NCI-H1105 treated with DMSO at 0.1 percent for 48 hours (cell line): ENCODE measurements at regions not wholly inside any gene's neighbourhood (a gene's known extent, or its start where the extent isn't known, plus 50 kb on each side); places are given as distances from the start of the nearest gene placed in this dataset.
"Not testable (repeated sequence)": the region's sequence is repeated elsewhere in the genome, so short reads cannot be mapped to it uniquely, and the experiment has no call there.

Experiments
- DNase-seq: peaks from one replicate; lab custom pipeline; 2025; lab: John Stamatoyannopoulos, UW

DNA sequence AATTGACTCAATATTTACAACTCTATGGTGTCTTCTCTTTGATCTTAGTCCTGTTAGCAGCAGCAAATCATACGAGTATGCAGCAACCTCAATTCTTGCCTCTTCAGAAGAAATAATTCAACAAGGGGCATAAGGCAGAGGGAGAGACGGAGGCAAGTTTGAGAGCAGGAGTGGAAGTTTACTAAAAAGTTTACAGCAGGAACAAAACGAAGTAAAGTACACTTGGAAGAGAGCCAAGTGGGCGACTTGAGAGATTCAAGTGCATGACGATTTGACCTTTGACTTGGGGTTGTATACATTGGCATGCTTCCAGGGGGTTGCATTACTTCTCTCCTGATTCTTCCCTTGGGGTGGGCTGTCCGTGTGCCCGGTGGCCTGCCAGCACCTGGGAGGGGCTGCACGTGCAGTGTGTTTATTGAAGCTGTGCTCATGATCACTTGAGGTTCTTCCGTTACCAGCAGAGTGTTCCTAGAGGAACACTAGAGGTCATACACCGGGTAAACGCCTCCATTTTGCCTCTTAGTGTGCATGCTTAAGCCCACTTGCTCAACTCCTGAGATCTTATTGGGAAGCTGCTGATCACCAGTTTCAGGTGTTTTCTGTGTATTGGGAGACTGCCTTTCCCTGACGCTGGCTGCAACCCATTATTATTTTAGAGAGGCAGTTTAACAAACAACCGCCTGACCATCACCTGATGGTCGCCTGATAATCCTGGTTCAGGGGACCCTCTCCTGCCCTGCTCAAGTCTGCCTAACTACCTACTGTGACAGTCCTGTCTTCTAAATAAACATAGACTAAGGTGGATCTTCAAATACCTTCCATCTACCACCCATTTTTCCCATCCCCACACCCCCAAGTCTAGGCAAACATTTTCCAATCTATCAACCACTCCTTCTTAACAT, 172.4 kb upstream of the MYLIP start:
- peak; percentile 18 for DNase-seq

DNA sequence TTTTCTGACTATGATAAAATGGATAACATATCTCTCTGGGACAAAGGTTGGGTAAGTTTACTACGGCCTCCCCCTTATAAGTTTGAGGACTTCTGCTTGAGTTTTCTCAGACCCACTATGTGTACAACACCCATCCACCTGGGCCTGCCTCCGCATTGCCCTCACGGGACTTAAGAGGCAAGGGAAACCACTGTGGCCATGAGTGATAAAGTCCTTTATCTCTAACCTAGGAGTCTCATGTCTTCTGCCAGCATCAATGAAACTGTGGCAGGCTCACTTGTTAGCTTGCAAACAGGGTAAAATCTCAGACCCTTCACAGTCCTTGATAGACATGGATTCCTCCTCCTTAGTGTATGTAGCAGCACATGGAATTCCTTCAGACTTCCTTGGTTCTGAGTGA, 173.4 kb upstream of the MYLIP start:
- DNase-seq, result no peak

- DNase-seq, result no peak
Observed at GRCh38 chr6:15953152-15953880, 175.6 kb upstream of the MYLIP start.

GRCh38 chr6:15952231-15953151, 176.4 kb upstream of the MYLIP start:
- DNase-seq, result no peak

DNA sequence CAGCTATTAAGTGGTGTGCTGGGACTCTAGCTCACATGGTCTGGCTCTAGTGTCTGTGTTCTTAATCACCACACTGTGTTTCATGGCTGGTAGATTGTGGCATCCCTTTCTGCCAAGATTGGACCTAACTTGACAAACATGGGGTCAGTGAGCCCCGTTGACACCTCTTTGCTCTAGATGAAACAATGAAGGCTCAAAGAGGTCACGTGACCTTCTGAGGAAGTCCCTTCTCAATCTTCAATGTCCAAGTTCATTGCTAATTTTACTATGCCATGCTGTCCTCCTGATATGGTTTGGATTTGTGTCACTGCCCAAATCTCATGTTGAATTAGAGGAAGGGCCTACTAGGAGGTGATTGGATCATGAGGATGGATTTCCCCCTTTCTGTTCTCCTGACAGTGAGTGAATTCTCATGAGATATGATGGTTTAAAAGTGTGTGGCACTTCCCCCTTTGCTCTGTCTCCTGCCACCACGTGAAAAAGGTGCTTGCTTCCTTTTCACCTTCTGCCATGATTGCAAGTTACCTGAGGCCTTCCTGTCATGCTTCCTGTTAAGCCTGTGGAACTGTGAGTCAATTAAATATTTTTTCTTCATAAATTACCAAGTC, 177.8 kb upstream of the MYLIP start:
- DNase-seq, result no peak

DNA sequence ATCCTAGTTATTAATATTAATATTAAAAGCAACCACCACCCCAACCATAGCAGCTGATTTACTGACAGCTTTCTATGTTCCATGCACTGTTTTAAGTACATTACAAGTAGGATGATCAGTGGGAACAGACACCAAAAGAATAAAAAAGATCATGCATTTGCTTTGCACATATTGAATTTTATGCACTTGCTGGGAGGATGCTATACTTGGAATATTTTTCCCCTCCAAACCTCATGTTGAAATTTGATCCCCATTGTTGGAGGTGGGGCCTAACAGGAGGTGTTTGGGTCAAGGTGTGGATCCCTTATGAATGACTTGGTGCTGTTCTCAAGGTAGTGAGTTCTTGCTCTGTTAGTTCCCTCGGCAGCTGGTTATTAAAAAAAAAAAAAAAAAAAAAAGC, 178.9 kb upstream of the MYLIP start:
- no peak for DNase-seq

- DNase-seq, result peak; percentile 97
Observed at GRCh38 chr6:15948930-15949900, 179.7 kb upstream of the MYLIP start.

DNA sequence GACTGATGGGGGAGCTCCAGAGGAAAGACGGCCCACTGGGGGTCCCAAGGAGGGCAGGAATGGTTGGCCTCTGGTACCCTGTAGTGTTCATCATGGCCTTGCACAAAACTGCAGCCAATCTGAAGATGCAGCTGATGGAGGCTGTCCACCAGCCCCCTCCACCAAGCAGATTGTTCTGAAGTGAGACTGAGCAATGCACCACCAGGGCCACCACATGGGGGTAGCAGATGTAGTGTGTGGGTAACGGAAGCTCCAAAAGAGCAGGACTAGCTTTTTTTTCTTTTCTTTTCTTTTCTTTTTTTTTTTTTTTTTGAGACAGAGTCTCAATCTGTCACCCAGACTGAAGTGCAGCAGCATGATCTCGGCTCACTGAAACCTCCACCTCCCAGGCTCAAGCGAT, 181.0 kb upstream of the MYLIP start:
- no peak for DNase-seq

DNA sequence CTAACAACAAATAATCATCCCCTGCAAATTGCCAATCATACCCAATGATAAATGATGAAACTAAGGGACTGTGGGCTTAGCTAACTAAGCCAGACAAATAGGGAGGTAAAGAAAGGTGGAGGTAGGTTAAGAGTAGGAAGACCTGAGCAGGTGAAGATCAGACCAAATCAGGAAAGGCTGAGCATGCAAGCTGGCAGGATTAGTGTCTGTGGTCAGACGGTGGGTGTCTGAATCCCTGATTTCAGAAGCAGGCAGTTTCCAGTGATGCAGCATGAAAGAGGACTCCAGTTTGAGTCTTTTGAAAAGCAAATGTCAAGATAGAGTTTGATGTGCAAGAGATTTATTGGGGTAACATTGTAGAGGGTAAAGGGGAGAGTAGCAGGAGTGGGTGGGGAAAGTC, 181.4 kb upstream of the MYLIP start:
- DNase-seq, result no peak

DNA sequence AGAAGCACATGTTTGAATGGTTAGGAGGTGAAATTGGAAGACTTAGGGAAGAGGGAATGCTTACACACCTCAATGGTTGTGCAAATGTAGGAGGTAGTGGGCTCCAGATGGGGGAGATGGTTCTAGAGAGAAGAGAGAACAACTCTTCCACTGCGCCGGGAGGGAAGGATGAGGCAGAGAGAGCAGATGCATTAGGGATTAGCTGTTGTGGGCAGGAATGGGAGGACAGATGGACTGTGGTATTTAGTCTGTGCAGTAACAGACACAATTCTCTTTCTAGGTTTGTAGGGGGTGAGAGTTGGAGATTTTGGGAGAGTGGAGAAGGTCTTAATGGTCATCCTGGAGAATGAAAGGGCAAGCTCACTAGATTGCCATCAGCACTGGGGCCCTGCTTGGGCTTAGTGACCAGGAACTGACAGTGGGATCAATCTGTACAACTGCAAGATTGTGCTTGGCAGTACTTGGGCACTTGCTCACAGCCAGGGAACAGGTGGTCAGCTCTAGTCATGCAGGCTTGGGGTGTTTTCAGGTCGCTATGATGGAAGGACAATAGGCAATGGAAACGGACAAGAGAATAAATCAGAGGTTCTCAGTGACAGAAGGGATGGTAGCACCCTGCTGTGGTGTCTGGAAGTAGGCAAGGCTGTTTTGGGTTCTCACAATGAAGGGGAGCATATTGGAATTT, 182.0 kb upstream of the MYLIP start:
- DNase-seq, result no peak

GRCh38 chr6:15945593-15946159, 183.2 kb upstream of the MYLIP start:
- DNase-seq, result no peak

DNA sequence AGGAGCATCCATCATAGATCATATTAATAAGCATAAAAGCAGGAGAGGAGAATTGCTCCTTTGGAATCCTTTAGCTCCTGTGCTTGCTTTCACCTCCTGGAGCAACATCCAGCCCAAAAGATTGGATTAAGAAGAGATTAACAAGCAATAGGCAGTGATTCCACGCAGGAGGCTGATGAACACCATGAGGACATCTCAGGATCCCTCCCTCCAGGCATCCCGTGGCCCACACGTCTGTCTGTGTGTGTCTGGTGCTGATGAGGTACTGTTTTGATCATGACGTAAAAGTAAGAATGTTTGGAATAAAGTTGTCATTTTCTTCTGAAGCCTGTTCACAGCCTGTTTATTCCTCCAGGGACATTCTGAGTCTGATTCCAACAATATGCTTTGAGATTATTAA, 185.5 kb upstream of the MYLIP start:
- DNase-seq, result no peak

- no peak for DNase-seq
Observed at GRCh38 chr6:15941168-15941567, 187.7 kb upstream of the MYLIP start.

GRCh38 chr6:15938107-15938506, 190.8 kb upstream of the MYLIP start:
- DNase-seq, result no peak

DNA sequence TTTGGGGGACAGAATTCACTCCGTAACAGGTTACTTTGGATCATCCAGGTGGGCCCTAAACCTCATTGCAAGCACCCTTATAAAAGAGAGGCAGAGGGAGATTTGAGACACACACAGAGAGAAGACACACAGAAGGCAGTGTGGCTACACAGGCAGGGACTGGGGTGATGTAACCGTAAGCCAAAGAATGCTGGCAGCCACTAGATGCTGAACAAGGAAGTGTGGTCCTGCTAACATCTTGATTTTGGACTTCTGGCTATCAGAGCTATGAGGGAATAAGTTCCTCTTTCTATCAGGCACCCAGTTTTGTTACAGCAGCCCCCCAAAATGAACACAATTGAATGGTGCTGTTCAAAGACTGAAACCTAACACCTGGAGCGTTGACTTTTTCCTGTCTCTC, 191.3 kb upstream of the MYLIP start:
- no peak for DNase-seq

DNA sequence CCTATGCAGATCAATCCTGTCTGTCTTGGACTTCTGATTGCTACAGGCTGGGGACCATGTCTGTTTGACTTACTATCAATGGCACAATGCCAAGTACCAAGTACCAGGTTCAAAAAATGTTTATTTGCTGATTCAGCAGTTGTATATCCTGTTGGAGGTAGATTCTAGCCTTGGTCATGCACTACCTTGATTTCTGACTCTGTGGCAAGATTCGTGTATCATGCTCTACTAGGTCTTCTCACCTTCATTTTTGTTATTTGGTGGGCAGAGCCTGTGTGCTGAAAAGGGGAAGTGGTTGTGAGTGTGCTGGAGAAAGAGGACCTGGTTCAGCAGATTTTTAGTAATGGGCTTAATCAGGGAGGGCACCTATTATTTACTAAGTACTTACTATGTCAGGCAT, 192.4 kb upstream of the MYLIP start:
- no peak for DNase-seq

DNA sequence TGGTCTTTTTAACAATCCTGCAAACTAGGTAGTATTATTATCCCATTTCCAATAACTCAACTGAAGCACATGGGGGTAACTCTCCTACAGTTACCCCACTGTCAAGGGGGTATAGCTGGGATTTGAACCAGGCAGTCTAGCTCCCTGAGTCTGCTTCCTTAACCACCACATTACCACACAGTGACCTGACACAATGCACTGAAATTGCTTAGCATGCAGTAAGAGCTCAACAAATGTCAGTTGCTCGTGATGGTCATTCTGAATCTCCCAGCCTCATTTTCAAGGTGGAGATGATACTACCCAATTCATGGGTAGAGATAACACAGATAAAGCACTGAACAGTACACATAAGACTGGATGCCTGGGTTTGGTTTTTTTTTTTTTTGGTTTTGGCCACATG, 193.2 kb upstream of the MYLIP start:
- no peak for DNase-seq

DNA sequence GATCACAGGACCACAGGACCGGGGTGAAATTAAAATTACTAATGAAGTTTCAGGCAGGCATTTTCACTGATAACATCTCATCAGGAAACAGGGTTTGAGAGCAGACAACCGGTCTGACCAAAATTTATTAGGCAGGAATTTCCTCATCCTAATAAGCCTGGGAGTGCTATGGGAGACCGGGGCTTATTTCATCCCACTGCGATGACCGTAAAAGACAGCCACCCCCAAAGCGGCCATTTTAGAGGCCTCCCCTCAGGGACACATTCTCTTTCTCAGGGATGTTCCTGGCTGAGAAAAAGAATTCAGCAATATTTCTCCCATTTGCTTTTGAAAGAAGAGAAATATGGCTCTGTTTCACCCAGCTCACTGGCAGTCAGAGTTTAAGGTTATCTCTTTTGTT, 197.2 kb upstream of the MYLIP start:
- not testable (repeated sequence) for DNase-seq

- peak; percentile 9 for DNase-seq
Observed at GRCh38 chr6:15930207-15930606, 198.7 kb upstream of the MYLIP start.

- peak; percentile 67 for DNase-seq
Observed at GRCh38 chr6:15929685-15930084, 199.2 kb upstream of the MYLIP start.
